GM19351 (cell line): ENCODE measurements at regions not wholly inside any gene's neighbourhood (a gene's known extent, or its start where the extent isn't known, plus 50 kb on each side); places are given as distances from the start of the nearest gene placed in this dataset.

Experiments used
- ATAC-seq: cut with Tn5 transposase; IDR thresholded peaks from one replicate; pipeline ENCODE4 v1.9.1; 2021; ENCODE audit warnings: mild to moderate bottlenecking, moderate library complexity; ENCODE audit not compliant: unreplicated experiment

DNA sequence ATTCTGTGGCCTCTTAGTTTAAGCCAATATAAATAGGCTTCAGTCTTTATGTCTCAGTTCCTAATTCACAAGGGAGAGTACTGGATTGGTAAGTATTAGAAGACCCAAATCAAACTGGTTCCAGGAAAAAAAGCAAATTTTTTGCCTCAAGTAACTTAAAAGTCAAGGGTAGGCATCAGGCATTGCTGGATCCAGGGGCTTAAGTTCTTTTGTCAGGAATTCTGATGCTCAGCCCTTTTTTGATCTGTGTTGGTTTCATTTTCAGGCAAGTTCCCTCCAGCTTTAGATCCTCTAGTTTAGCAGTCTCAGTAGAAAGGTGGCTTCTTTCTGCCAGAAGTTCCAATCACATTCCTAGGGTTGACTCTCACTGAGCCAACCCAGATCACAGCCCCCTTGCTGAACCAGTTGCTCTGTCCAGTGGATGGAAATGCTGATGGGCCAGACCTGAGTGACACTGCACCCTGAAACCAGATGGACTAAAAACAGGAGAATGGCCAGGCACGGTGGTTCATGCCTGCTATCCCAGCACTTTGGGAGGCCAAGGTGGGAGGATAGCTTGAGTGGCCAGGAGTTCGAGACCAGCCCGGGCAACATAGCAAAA, 253.5 kb downstream of the SHQ1 start:
- no peak for ATAC-seq

DNA sequence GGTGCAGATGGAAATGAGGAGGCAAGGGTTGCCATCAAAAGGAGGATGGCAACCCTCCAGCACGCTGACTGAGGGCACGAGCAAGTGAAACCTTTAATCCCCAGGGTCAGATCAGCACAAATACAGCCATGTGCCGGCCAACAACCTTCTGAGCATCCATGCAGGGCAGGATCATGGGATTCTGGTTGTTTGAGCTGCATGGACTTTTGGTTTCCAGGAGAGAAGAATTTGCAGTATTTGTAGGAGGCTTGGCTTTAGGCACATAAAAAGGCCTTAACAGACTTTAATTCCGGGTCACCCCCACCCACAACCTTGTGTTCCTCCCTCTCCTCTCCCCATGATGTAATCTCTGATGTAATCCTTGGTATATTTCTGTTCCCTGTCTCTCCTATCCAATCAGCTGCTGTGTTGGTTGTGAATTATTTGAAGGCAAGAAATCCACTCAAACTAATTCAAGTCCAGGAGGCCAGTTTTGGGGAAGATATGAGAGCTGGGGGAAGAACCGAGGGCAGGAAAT, 254.3 kb downstream of the SHQ1 start:
- no peak for ATAC-seq

DNA sequence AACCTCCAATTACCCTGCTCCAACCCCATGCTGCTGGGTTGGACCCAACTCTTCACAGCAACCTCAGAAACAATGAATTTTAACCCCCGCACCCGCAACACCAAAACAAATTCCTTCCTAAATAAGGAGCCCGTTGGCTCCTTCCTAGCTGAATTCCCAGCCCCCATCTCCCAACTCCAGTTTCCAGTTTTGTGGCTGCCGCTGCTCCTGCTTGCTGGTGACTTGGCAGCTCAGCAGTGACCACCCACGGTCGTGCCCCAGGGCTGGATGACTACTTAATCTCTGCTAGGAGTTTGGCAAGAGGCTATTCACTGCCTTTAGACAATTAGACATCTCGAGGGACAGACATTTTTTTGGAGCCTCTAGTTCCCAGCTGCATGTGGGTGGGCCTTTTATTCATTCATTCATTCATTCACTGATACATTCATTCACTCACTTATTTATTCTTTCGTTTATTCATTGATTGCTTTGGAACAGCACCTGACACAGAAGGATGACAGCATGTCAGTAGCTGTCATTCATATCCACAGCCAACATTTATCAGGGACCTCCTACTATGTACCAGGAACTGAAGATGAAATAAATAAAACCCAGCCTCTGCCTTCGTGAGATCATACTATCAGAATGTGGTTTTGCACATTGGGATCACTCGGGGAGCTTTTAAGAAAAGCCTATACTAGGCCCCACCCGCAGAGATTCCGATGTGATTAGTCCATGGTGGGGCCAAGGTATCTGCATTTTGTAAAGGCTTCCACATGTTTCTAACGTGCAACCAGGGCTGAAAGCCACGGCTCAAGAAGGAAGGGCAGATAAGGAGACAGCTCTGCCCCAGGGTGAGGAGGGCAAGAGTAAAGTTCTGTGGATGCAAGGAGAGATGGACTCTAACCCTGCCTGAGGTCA, 256.5 kb downstream of the SHQ1 start:
- ATAC-seq: no peak

DNA sequence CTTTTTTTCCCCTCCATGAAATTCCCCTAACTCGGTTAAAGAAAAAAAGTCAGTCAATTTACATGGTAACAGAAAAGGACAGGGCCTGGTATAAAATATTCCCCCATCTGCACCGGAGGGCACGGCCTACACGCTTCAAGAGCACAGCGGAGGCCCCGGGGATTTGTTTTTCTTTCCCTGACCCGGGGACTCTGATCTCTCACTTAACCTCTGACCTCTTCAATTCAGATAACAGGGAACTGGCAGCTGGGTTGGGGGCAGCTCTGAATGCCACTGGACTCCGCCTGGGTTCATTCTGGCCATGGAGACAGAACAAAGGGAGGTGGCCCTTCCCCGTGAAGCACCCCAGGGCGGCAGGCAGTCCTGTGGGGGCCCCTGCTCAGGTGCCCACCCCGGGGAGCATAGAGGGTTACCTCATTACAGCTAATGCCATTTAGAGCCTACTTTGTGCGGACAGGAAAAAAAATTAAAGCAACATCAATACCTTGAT, 257.5 kb downstream of the SHQ1 start:
- ATAC-seq: no peak

DNA sequence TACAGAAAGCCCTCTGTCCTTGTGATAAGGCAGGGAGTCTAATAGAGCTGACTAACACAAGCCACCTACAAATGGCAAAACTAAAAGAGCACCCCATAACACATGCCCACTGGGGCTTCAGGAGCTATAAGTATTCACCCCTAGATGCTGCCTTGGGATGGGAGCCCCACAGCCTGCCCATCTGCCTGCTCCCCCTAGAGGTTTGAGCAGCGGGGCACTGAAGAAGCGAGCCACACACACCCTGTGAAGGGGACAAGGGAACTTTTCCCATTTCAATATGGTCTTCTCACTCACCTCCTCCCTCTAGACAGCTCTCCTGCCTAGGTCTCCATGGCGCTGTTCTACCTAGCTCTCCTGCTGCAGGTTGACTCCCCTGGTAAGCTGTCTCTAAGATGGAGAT, 261.0 kb downstream of the SHQ1 start:
- ATAC-seq: no peak

DNA sequence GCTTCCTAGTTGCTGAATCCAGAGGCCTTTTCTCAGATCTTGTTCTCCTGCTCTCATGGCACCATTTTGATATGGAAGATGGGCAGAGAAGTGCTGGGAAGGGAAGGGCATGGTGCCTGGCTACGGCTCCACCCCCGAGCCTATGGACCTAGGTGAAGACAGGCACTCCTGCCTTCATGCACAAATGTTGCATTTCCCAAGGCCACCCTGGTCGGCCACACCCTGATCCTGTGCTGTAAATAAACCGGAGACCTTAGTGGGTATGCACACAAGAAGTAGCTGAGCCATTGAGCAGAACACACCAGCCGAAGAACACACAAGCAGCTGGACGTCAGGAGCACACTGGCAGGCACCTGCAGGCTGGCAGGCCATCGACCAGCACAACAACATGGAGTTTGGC, 261.6 kb downstream of the SHQ1 start:
- ATAC-seq: no peak

DNA sequence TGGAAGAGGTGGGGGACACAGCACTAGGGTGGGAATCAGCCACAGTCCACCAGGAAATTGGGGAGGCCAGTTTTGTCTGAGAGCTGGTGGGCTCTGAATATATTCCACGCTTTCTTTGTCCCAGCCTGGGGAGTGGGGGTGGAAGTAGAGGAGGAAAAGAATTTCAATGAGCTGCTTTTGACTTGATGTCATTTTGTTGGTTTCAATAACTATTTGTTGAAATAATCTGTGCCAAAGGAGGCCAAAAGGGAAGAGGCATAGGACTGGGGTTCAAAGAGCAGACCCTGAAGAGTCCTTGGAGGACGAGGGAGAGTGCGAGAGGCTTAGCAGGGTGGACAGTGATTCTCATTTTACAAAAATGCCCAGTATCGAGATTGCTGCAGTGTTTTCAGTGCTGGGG, 262.3 kb downstream of the SHQ1 start:
- ATAC-seq: no peak

DNA sequence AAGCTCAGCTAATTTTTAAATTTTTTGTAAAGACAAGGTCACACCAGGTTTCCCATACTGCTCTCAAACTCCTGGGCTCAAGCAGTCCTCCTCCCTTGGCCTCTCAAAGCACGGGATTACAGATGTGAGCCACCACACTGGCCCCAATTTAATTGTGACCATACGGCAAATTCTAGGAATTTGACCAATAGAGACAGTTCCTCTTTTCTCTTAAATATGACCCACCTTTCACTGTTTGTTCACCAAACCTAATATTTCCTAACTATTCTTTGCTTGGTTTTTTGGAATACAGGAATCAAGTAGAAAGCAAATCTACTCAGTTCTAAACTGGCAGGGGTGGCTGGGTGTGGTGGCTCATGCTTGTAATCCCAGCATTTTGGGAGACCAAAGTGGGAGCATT, 264.0 kb downstream of the SHQ1 start:
- ATAC-seq: no peak

DNA sequence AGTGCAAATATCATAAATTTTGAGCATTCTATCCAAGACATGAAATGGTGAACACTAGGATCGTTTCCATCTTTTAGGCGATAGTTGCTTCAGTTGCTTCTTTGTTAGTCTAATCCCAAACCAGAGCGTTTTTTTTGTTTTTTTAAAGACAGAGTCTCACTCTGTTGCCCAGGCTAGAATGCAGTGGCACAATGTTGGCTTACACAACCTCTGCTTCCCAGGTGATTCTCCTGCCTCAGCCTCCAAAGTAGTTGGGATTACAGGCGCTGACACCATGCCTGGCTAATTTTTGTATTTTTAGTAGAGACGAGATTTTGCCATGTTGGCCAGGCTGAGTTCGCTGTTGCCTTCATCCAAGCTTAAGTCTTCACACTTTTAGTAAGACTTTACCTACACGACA, 265.3 kb downstream of the SHQ1 start:
- ATAC-seq: no peak

DNA sequence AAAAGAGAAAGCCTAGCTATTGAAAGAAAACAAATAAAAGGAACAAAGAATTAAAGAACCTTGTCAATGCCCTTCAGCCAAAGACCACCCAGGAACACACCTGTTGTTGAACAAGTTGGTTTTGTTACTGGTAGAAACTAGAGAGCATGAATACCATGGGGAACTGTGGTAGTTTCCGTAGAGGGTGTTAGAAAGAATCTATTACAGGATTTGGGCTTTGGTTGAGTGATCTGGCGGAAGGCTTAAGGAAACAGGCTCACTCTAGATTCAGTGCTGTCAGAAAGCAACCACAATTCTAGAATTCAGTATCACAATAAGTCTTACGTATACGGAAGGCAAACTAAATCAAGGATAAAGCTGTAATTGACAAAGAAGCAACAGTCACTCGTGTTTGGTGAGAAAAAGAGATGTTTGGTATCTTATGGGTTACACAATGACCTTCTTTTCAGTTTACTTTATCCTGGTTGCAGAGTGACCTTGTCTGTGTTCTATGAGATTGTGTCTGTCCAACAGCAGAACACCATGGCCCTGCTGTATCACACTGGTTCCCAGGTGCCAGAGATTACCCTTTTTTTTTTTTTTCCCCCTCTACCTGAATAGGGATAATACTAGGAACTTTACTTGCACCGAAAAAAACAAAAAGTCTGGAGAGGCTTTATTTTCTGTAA, 265.9 kb downstream of the SHQ1 start:
- peak; percentile 97 for ATAC-seq

DNA sequence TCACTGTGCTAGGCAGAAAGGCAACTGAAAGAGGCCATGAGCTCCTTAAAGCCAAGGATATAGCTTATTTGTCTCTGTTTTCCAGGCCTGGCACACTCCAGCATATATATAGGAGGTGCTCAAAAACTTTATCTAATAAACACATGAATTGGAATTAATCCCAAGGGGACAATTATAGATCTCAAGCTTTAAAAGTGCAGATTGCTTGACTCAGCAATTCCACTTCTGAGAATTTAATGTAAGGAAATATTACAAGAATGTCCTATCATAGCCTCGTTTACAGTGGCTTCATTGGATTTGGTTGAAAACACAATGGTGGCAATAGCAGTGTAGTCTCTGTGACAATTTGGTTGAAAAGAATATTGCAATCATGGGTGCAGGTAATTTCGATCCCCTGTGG, 267.3 kb downstream of the SHQ1 start:
- no peak for ATAC-seq

DNA sequence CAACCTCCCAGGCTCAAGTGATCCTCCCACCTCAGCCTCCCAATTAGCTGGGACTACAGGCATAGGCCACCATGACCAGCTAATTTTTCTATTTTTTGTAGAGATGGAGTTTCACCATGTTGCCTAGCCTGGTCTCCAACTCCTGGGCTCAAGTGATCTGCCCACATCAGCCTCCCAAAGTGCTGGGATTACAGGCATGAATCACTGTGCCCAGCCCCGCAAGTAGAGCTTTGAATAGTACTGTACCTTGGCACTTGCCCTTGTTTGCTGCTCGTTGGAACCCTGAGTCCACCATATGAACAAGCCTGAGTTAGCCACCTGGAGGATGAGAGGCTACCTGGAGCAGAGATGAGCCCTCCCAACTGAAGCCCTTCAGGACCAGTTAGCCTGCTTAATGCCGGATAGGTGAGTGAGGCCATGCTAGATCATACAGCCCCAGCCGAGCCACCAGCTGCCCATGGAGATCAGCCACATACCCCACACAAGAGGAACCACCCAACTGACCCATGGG, 267.9 kb downstream of the SHQ1 start:
- no peak for ATAC-seq

DNA sequence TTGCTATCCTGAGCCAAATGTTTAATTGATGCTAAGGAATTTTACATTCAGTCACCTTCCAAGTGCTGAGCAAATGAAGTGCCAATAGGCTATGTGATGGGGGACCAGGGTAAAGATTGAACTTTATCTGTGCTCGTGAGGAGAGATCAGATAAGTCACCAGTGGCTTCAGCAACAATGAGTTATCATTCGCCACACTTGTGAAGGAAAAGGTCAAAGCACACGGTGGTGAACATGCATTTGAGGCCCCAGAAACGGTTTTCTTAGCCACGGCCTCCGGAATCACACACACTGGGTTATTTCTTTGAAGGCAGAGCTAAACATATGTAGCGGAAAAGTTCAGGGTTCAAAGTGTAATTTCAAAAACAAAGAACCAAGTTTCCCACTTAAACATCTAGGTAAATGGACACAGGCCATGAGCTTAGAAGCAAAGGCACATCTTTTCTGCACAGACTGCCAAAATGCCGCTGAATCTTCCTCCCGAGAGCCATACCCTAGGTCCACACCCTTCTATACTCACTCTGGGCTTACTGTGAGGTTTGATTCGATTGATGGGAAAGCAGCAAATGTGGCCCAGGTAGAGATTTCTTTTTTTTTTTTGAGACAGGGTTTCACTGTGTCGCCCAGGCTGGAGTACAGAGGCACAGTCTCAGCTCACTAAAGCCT, 268.5 kb downstream of the SHQ1 start:
- no peak for ATAC-seq

DNA sequence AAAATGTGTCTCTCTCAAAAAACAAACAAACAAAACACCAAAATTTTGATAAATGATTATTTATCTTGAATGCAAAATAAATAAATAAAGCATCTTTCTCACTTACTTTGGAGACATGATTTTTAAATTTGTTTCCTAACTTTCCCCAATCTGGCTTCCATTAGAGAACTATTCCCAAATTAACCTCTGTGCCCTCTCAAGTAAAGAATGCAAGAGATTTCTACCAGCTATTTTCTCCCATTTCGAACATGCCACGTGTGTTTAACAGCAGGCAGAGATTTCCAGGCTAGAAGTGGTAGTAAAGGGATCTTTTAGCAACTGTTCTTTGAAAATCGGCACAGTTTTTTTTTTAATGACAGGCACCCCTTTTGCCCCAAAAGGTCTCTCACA, 269.1 kb downstream of the SHQ1 start:
- no peak for ATAC-seq

DNA sequence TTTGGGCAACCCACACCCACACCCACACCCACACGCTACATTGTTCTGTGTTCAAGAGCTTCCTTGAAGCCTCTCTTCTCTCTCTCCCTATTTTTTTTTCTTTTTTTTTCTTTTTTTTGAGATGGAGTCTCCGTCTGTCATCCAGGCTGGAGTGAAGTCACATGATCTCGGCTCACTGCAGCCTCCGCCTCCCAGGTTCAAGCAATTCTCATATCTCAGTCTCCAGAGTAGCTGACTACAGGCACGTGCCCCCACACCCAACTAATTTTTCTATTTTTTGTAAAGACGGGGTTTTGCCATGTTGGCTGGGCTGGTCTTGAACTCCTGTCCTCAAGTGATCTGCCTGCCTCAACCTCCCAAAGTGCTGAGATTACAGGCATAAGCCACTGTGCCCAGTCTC, 271.1 kb downstream of the SHQ1 start:
- no peak for ATAC-seq

DNA sequence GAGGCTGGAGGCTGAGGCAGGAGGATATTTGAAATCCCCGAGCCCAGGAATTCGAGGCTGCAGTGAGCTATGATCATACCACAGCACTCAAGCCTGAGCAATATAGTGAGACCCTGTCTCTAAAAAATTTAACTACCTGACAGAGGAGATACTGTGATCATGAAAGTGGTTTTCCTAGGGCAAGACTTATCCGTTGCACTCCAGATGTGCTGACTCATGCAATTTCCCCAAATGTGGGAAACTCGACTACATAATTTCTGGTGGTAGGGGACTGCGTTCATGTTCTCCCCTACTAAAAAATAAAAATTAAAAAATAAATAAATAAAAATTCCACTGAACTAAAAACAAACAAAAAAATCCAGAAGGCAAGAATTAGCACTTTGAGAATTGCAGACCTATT, 271.7 kb downstream of the SHQ1 start:
- no peak for ATAC-seq

DNA sequence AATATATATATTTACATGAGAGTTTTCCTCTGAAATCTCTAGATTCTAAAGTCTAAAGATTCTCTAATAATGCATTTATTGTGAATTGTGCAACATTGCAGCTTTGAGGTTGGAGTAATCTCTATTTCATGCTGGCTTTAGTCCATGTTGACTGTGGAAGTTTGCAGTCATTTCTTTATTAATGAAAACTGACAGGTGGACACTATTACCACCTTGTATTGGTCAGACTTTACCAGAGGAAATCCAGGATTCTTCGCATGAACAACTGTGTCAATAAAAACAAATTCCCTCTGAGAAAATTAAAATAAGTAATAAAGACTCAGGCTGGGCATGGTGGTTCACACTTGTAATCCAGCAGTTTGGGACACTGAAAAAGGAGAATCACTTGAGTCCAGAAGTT, 274.1 kb downstream of the SHQ1 start:
- ATAC-seq: no peak

DNA sequence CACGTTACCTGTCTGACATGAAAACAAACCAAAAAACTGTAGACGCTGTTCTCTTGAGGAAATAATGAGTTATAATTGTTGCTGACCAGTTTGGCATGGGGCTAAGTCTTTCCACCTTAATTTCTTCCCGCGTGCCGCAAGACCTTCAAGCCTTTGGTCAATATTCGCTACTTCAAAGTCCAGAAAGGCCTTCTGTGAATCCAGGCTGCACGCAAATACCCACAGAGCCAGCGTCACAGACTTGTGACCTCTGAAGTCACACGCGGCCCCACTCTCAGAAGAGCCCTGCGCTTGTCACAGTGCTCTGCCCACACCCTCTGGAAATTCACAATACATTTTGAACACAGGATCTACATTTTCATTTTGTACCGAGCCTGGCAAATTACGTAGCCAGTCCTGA, 275.2 kb downstream of the SHQ1 start:
- no peak for ATAC-seq

DNA sequence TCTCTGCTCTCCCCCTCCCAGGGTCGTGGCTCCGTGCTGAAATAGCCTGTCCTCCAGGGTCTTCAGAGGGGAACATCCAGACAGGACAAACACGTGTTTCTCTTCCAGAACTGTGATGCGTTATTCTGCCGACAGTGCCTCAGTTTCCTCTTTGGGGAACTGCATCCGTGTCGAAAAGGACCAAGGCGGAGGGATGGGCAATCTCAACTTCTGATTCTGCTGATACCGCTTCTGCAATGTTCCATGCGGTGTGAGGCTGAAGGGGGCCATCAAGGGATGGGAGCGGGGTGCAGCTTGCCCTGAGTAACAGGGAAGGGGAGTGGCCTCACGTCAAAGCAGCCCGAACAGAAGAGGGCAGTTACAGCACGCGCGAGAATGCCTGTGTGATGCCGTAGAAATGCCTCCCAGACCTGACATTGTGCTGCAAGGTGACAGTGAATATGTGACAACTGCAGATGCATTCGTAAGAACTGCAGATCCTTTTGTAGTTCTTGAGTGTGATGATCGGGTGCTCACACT, 275.7 kb downstream of the SHQ1 start:
- no peak for ATAC-seq

DNA sequence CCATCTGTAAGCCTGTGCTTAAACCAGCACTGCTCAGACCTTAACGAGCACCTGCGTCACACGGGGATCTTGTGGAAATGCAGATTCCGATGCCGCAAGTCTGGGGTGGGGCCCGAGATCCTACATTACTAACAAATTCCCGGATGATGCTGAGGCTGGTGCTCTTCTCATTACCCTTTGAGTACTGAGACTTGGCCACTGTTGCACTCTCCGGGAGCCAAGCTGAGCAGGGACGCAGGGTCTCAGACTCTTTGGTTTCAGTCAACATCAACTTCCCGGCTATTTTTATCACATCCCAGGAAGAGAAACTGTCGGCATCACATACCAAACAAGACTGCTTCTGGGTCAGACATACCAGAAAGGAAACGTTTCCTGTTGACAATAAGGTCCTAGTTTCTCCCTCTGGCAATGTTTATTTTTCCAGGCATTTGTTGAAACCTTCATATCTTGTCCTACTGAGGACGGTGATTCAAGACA, 276.6 kb downstream of the SHQ1 start:
- no peak for ATAC-seq

DNA sequence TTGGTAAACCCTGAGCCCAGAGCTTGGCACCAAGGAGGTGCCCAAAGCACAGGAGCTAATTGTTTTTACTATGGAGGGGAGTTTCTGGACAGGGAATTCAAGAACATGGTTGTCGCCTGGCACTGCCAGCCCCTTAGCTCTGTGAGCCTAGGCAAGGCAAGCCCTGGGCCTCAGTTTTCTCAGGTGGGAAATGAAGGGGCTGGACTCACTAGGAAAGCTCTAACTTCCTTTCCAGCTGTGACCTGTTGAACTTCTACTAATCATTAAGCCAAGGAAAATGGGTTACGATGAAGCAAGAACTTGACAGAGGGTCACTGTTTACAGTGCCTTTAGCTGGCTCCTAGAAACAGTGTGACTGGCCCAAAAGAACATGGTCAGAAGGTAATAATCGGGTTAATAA, 277.2 kb downstream of the SHQ1 start:
- no peak for ATAC-seq
